K562 (cell line): ENCODE measurements at regions not wholly inside any gene's neighbourhood (a gene's known extent, or its start where the extent isn't known, plus 50 kb on each side); places are given as distances from the start of the nearest gene placed in this dataset.

ENCODE experiments used
- ATAC-seq: fragments of 200-7000 bp; cut with Tn5 transposase; 3 replicates; pipeline ENCODE4 v1.9.1; 2020; ENCODE audit warnings: moderate library complexity
- BruUV-seq: library from RNA; stranded (reverse); fragments of 400-500 nt; replicated peaks from 2 replicates; lab custom pipeline; 2021; lab: Mats Ljungman, UMichigan
- CTCF ChIA-PET: fragments of 300-600 bp; formaldehyde crosslinking; extraction: SDS; loops from one replicate; lab custom pipeline; 2021; ENCODE audit warnings: low intra/inter-chr PET ratio; lab: Yijun Ruan, JAX
- POLR2A ChIA-PET: fragments of 300-600, 350-650 bp; sonication (Branson Sonifier 250); formaldehyde crosslinking; extraction: SDS; loops from one replicate; lab custom pipeline; 2021; ENCODE audit warnings: antibody characterized with exemption, inconsistent platforms; lab: Yijun Ruan, JAX
- DNase-seq, 4 experiments: peaks; one replicate each; pipeline versions ENCODE4 v3.0.0 to v3.0.0-alpha.2; 2011 to 2018; ENCODE audit warnings: low spot score in 3 of 4, mixed read lengths in 3 of 4; ENCODE audit errors: extremely low read depth in 1 of 4
- FAIRE-seq: peaks from 2 replicates; lab custom pipeline; 2011; peaks lifted over from hg19 to GRCh38; lab: Jason Lieb, UNC
- H2AFZ ChIP-seq: 2 replicates; pipeline ENCODE4 v1.6.0; 2011; ENCODE audit warnings: low read depth, low read length, control low read depth, inconsistent platforms
- H3K27ac ChIP-seq: fragments of 200-600 bp; 3 replicates; pipeline ENCODE4 v1.8.0; 2011; ENCODE audit warnings: low read depth, mild to moderate bottlenecking, control low read depth, inconsistent platforms, low read length, moderate library complexity, mixed read lengths; ENCODE audit errors: extremely low read depth
- H3K27me3 ChIP-seq, 2 experiments: fragments of 300-600 bp in 1 of 2; 2 replicates in 1 of 2; 3 replicates in 1 of 2; pipeline versions ENCODE4 v1.6.0 to v1.8.0; 2011; ENCODE audit warnings: inconsistent platforms in 2 of 2, low read length in 2 of 2, mild to moderate bottlenecking in 1 of 2, mixed read lengths in 1 of 2, moderate library complexity in 1 of 2; ENCODE audit not compliant: control insufficient read depth in 2 of 2, insufficient read depth in 2 of 2
- H3K36me3 ChIP-seq: fragments of 300-600 bp; 3 replicates; pipeline ENCODE4 v1.8.0; 2011; ENCODE audit warnings: mild to moderate bottlenecking, low read length, inconsistent platforms; ENCODE audit not compliant: control insufficient read depth, insufficient read depth
- H3K4me1 ChIP-seq, 2 experiments: fragments of 200-600 bp in 1 of 2; replicated peaks in 1 of 2; 2 replicates in 1 of 2; 3 replicates in 1 of 2; pipeline versions ENCODE4 v1.5.1 to v1.8.0; 2011; ENCODE audit warnings: inconsistent platforms in 2 of 2, low read length in 2 of 2, mild to moderate bottlenecking in 1 of 2, mixed read lengths in 1 of 2, moderate library complexity in 1 of 2; ENCODE audit not compliant: control insufficient read depth in 2 of 2, insufficient read depth in 2 of 2
- H3K4me2 ChIP-seq: 2 replicates; pipeline ENCODE4 v1.6.1; 2011; ENCODE audit warnings: low read length, control low read depth, inconsistent platforms, mixed read lengths; ENCODE audit not compliant: insufficient read depth
- H3K4me3 ChIP-seq: fragments of 200-600 bp; sonication (generic), shearing (Covaris generic); 2 replicates; pipeline ENCODE4 v1.5.1; 2016; ENCODE audit warnings: control low read depth, inconsistent platforms
- H3K79me2 ChIP-seq: fragments of 200-600 bp; 3 replicates; pipeline ENCODE4 v1.8.0; 2011; ENCODE audit warnings: low read length, inconsistent platforms; ENCODE audit not compliant: control insufficient read depth, insufficient read depth
- H3K9ac ChIP-seq, 2 experiments: 2 replicates each; pipeline versions ENCODE4 v1.6.0 to v1.6.1; 2011; ENCODE audit warnings: low read depth in 2 of 2, low read length in 2 of 2, control low read depth in 1 of 2, inconsistent platforms in 1 of 2, mild to moderate bottlenecking in 1 of 2, mixed read lengths in 1 of 2; ENCODE audit not compliant: insufficient read depth in 1 of 2
- H3K9me1 ChIP-seq: one replicate; pipeline ENCODE4 v1.6.0; 2011; ENCODE audit warnings: inconsistent platforms, mild to moderate bottlenecking, low read length, moderate library complexity; ENCODE audit not compliant: control insufficient read depth, insufficient read depth
- H3K9me3 ChIP-seq: replicated peaks from 2 replicates; pipeline ENCODE4 v1.5.1; 2011; ENCODE audit warnings: low read depth, low read length, inconsistent platforms; ENCODE audit not compliant: control insufficient read depth, insufficient read depth
- H4K20me1 ChIP-seq: replicated peaks from 2 replicates; pipeline ENCODE4 v1.6.1; 2011; ENCODE audit warnings: low read length, inconsistent platforms, mixed read lengths; ENCODE audit not compliant: control insufficient read depth, insufficient read depth
- CTBP1 ChIP-seq: fragments of 450-650 bp; IDR thresholded peaks from 2 replicates; pipeline ENCODE4 v1.6.1; 2016; ENCODE audit warnings: borderline replicate concordance
- GATAD2A ChIP-seq: fragments of 450-650 bp; IDR thresholded peaks from 2 replicates; pipeline ENCODE4 v1.6.1; 2017
- PURB ChIP-seq: sonication (generic); formaldehyde crosslinking; IDR thresholded peaks from 2 replicates; pipeline ENCODE4 v1.9.0; 2021; ENCODE audit warnings: low read depth, mild to moderate bottlenecking, missing genetic modification reagents
- RFX7 ChIP-seq: fragments of 250-450 bp; sonication (Bioruptor Pico); IDR thresholded peaks from 2 replicates; pipeline ENCODE4 v1.5.1; 2021; ENCODE audit warnings: mild to moderate bottlenecking
- in situ Hi-C: fragments of 300-500 bp; cut with MboI; formaldehyde crosslinking; loops from 4 replicates; pipeline ENCODE4 v1.15.0; 2018; ENCODE audit warnings: inconsistent platforms, mixed read lengths
- intact Hi-C: fragments of 100-400 bp; cut with micrococcal nuclease; formaldehyde crosslinking; loops from 2 replicates; pipeline ENCODE4 v1.14.2; 2022
- TF ChIP-seq, protein P1 (sequence below): fragments of 450-650 bp; IDR thresholded peaks from 2 replicates; pipeline ENCODE4 v1.6.1; 2016
- TF ChIP-seq, protein P2 (sequence below): IDR thresholded peaks from 3 replicates; pipeline ENCODE4 v1.6.1; 2011; ENCODE audit warnings: borderline replicate concordance, mild to moderate bottlenecking; ENCODE audit not compliant: insufficient read length, insufficient read depth

DNA sequence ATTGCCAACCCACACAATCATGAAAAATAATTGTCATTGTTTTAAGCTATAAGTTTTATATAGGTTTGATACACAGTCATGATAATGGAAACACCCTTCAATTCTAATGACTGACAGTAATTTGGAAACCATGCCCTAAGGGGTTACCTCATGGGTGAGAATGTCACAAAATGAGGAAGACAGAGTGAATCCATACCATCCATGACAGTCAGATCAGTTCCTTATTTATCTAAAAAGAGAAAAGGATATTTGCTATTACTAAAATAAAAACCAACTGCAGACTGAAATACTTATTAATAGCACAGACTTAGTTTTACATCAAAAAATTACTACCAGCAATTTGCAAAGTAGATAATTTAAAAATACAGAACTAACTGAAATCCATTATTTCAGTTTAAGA lies 437.8 kb downstream of the UTRN start:
- Histone ChIP-seq H3K9me1 (no peaks in the 10 kb centered on the region), H3K4me3 (no peak overlapping the region), H3K9me3 (no peaks in the 10 kb centered on the region), H3K27me3 (no peaks in the 10 kb centered on the region), H3K9ac (no peak overlapping the region), H3K36me3 (no peaks in the 10 kb centered on the region), H3K79me2 (no peaks in the 10 kb centered on the region), H3K4me2 (no peak overlapping the region), H3K4me1 (no peaks in the 10 kb centered on the region; a peak in 1 of 5 replicates), H2AFZ (no peak overlapping the region), H3K27ac (no peak overlapping the region), H4K20me1 (no peaks in the 10 kb centered on the region)
- no TSS peak for BruUV-seq
- ATAC-seq: no peak
- CTCF ChIA-PET: no interaction called here
- FAIRE-seq: no peak
- TF ChIP-seq, protein P1, sequence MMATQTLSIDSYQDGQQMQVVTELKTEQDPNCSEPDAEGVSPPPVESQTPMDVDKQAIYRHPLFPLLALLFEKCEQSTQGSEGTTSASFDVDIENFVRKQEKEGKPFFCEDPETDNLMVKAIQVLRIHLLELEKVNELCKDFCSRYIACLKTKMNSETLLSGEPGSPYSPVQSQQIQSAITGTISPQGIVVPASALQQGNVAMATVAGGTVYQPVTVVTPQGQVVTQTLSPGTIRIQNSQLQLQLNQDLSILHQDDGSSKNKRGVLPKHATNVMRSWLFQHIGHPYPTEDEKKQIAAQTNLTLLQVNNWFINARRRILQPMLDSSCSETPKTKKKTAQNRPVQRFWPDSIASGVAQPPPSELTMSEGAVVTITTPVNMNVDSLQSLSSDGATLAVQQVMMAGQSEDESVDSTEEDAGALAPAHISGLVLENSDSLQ: no peak
- TF ChIP-seq PURB (CRISPR knock-in tag) (no peak), RFX7 (CRISPR knock-in tag) (no peak), CTBP1 (no peak), GATAD2A (no peak)
- TF ChIP-seq, protein P2, sequence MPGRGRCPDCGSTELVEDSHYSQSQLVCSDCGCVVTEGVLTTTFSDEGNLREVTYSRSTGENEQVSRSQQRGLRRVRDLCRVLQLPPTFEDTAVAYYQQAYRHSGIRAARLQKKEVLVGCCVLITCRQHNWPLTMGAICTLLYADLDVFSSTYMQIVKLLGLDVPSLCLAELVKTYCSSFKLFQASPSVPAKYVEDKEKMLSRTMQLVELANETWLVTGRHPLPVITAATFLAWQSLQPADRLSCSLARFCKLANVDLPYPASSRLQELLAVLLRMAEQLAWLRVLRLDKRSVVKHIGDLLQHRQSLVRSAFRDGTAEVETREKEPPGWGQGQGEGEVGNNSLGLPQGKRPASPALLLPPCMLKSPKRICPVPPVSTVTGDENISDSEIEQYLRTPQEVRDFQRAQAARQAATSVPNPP: no peak
- POLR2A ChIA-PET: no interaction called here
- no peak for DNase-seq
- intact Hi-C loops: no loop called here
- in situ Hi-C loops: no loop called here
